SU-DHL-6 (cell line): ENCODE measurements at regions not wholly inside any gene's neighbourhood (a gene's known extent, or its start where the extent isn't known, plus 50 kb on each side); places are given as distances from the start of the nearest gene placed in this dataset.

Experiments used
- CTCF ChIP-seq: fragments of 200-600 bp; sonication (generic); IDR thresholded peaks from one replicate; pipeline ENCODE4 v1.5.1; 2017; ENCODE audit warnings: antibody characterized with exemption, mild to moderate bottlenecking, low read length, moderate library complexity; ENCODE audit not compliant: insufficient read depth, poor library complexity, severe bottlenecking
- EZH2phosphoT487 ChIP-seq: fragments of 200-600 bp; sonication (generic), shearing (Covaris generic); conservative IDR thresholded peaks from 2 replicates; pipeline ENCODE4 v1.6.1; 2018; ENCODE audit warnings: mild to moderate bottlenecking, antibody characterized with exemption, low read length, moderate library complexity, mixed read lengths

- TF ChIP-seq CTCF: no peak
- TF ChIP-seq EZH2phosphoT487: no peak
These were observed 63.4 kb upstream of the ZNF423 start for GRCh38 chr16:49919327-49919726.
